Activated naive CD8-positive, alpha-beta T cell treated with anti-CD3 and anti-CD28 coated beads, Interleukin-2, amount 10 ng/mL, durations not matched to agents 7 days and 5 days (primary cell): ENCODE measurements at regions not wholly inside any gene's neighbourhood (a gene's known extent, or its start where the extent isn't known, plus 50 kb on each side); places are given as distances from the start of the nearest gene placed in this dataset.

Source experiments
- ATAC-seq: fragments of 150-1000 bp; cut with Tn5 transposase; one replicate; pipeline ENCODE4 v1.10.0; 2021; ENCODE audit warnings: low read depth, moderate library complexity
- POLR2A ChIA-PET: fragments of 350-600 bp; sonication (Branson Sonifier 250); formaldehyde crosslinking; loops from one replicate; lab custom pipeline; 2021; ENCODE audit warnings: antibody characterized with exemption; lab: Charles Lee
- DNase-seq: peaks from one replicate; pipeline ENCODE4 v3.0.0; 2021
- H3K27ac Mint-ChIP-seq: one replicate; pipeline ENCODE4 v1.8.0; 2022; ENCODE audit warnings: mild to moderate bottlenecking, mixed read lengths
- H3K27me3 Mint-ChIP-seq: one replicate; pipeline ENCODE4 v1.8.0; 2022; ENCODE audit warnings: mild to moderate bottlenecking, moderate library complexity, mixed read lengths
- H3K36me3 Mint-ChIP-seq: one replicate; pipeline ENCODE4 v1.8.0; 2021; ENCODE audit warnings: mild to moderate bottlenecking, mixed read lengths
- H3K4me1 Mint-ChIP-seq: one replicate; pipeline ENCODE4 v1.8.0; 2021; ENCODE audit warnings: mixed read lengths
- H3K4me3 Mint-ChIP-seq: one replicate; pipeline ENCODE4 v1.8.0; 2022; ENCODE audit warnings: mild to moderate bottlenecking, moderate library complexity, mixed read lengths
- H3K9me3 Mint-ChIP-seq: one replicate; pipeline ENCODE4 v1.8.0; 2021; ENCODE audit warnings: mixed read lengths

DNA sequence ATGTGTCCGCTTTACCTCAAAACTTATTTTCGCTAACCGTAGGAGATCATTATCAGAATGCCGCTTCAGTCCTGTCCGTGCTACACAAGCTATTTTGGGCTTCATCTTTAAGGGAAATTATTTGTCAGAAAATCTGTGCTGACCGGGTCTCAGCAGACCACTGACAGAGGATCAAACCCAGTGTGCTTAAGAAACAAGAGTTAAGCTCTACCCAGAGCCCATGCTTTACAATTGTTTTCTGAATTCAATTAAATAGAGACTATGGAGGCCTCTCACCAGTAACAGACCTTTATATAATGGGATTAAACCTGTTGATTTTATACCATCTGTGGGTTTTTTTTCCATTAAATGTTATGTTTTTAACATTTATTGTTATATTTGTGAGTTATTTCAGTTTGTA is 1956.7 kb upstream of the PIK3C3 start:
- H3K9me3 Mint-ChIP-seq = peaks cover 6% of the 10 kb centered on the region
- H3K27ac Mint-ChIP-seq = no peak overlapping the region
- POLR2A ChIA-PET = no interaction called here
- no peak for ATAC-seq
- no peaks in the 10 kb centered on the region for H3K36me3 Mint-ChIP-seq
- no peaks in the 10 kb centered on the region for H3K4me1 Mint-ChIP-seq
- no peaks in the 10 kb centered on the region for H3K27me3 Mint-ChIP-seq
- DNase-seq = no peak
- no peak overlapping the region for H3K4me3 Mint-ChIP-seq

DNA sequence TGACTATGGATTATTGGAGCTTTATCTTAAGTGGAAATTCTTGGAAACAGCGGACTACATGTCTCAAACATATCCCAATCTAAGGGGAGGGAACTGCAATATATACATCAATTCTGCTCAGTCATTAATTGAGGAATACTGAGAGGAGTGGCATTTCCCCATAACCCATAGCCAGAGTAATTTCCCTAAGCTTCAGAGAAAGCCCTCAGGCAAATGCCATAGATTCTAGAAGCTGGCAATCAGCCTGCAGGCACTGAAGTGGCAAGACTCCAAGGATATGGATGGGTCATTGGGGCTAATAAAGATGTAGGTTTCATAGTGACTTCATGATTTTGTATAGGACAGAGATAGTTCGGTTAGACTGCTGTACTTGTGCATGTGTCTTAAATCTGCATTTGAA is 1960.5 kb upstream of the PIK3C3 start:
- no peak overlapping the region for H3K4me3 Mint-ChIP-seq
- ATAC-seq = no peak
- H3K4me1 Mint-ChIP-seq = no peaks in the 10 kb centered on the region
- POLR2A ChIA-PET = no interaction called here
- H3K27ac Mint-ChIP-seq = no peak overlapping the region
- H3K36me3 Mint-ChIP-seq = no peaks in the 10 kb centered on the region
- DNase-seq = no peak
- no peaks in the 10 kb centered on the region for H3K27me3 Mint-ChIP-seq
- peaks cover 3% of the 10 kb centered on the region for H3K9me3 Mint-ChIP-seq

DNA sequence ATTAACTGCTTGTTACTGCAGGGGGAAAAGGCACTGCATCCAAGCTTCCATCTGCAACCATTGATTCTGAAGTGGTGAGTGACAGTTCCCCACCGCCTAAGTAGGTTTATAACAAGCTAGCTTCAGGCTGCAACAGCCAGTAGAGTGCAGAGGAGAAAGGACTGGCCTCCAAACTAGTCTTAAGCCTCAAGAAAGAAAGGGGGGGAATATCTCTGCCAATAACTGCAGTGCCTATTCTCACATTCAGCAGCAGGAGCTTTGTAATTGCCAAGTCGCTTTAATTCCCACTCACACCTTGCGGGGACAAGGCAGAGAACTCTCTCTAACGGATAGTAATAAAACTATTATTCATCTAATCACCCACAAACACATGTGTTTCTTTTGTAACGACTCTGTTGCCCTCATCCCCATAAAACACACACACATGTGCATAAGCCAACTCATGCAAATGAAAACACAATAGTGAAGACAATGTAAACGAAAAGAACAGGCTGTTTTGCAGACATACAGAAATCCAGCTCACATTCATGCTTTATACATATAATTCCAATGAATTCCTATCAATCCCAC is 1963.3 kb upstream of the PIK3C3 start:
- DNase-seq = no peak
- H3K36me3 Mint-ChIP-seq = no peaks in the 10 kb centered on the region
- ATAC-seq = no peak
- peaks cover 2% of the 10 kb centered on the region for H3K9me3 Mint-ChIP-seq
- H3K4me3 Mint-ChIP-seq = no peak overlapping the region
- H3K4me1 Mint-ChIP-seq = no peaks in the 10 kb centered on the region
- POLR2A ChIA-PET = no interaction called here
- no peaks in the 10 kb centered on the region for H3K27me3 Mint-ChIP-seq
- H3K27ac Mint-ChIP-seq = no peak overlapping the region

DNA sequence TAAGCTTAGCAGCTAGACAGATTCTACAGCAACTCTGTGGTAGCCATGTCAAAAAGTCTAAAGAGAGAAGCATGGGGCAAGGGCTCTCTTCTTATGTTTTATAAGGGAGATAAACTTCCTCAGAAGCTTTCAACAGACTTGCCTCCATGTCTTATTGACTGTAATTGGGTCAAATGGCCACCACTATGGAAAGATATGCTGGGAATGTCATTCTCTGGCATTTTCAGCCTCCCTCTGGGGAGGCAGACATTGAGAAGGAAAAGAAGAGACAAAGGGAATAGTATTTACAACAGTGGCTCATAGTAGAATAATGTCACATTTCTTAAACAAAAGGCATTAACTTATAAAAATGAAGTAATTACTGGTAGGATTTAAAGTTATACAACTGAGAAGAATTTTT is 1964.5 kb upstream of the PIK3C3 start:
- H3K36me3 Mint-ChIP-seq = no peaks in the 10 kb centered on the region
- peaks cover 2% of the 10 kb centered on the region for H3K9me3 Mint-ChIP-seq
- POLR2A ChIA-PET = no interaction called here
- no peaks in the 10 kb centered on the region for H3K4me1 Mint-ChIP-seq
- no peak overlapping the region for H3K4me3 Mint-ChIP-seq
- no peaks in the 10 kb centered on the region for H3K27me3 Mint-ChIP-seq
- ATAC-seq = no peak
- DNase-seq = no peak
- H3K27ac Mint-ChIP-seq = no peak overlapping the region

DNA sequence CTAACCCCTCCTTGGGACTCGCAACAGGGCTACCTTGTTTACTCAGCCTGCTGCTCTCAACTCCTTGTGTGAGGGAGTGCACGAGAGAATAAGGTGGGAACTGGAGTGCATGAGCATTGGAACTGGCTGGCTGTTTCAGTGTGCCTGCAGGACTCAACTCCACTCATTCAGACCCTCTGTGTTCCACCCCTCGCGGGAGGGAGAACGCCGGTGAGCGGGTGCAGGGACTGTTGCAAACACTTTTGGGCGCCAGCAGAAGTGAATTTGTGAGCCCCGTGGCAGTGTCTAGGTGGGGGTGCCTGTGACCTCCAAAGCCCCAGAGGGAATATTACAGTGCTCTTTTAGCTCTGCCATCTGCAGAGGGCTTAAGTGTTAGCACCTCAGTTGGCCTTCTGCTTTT is 1978.3 kb upstream of the PIK3C3 start:
- no peak overlapping the region for H3K4me3 Mint-ChIP-seq
- no peaks in the 10 kb centered on the region for H3K36me3 Mint-ChIP-seq
- no peaks in the 10 kb centered on the region for H3K4me1 Mint-ChIP-seq
- ATAC-seq = no peak
- no peaks in the 10 kb centered on the region for H3K27me3 Mint-ChIP-seq
- POLR2A ChIA-PET = no interaction called here
- no peak overlapping the region for H3K27ac Mint-ChIP-seq
- H3K9me3 Mint-ChIP-seq = no peaks in the 10 kb centered on the region
- no peak for DNase-seq

DNA sequence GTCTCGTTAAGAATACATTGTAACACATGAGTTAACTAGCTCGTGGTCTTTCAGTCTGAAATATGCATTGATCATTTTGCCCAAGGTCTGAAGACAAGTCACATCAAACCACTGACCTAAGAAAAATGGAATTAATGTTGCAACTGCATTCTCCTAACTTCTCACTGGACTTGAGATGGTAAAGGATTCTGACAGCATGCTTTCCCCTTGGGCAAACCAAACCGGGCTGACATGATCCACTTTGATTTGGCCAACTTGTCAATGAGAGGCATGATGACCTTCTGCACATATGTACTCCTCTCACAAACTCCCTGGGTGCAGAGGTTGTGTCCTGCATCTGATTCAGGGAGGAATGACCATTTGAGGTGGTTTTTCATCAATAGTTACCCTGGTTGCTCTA is 1982.5 kb upstream of the PIK3C3 start:
- H3K9me3 Mint-ChIP-seq = no peaks in the 10 kb centered on the region

DNA sequence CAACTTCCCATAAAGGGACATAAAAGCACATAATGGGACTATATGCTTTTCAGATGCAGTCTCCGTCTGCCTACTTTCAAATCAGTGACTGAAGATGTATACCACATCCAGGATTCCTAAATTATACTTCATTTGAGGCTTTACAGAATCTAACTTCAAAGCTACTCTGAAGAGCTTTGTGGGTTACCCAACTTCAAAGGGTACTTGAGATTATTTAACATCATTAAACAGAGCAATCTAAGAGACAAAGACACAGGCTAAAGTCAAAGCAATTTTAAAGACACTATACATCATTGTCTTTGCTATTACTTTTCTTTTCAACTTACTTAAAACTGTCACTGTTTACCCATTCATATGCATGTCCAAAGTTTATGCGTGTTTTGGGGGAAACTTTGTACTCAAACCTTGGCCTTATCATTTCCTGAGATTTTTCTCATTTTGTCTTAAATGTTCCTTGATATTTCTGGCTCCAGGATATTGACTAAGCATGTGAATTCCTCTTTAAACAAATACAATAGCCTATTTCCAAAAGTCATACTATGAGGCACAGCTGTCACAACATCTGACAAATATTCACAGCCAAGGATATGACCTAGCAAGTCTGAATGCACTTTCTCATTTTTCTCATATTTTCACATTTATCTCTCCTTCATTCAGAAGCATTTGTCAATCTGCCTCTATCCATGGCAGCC is 1985.1 kb upstream of the PIK3C3 start:
- no peak overlapping the region for H3K4me3 Mint-ChIP-seq
- no peak overlapping the region for H3K27ac Mint-ChIP-seq
- no peaks in the 10 kb centered on the region for H3K27me3 Mint-ChIP-seq
- POLR2A ChIA-PET = no interaction called here
- H3K36me3 Mint-ChIP-seq = no peaks in the 10 kb centered on the region
- DNase-seq (no peak), ATAC-seq (no peak)
- H3K4me1 Mint-ChIP-seq = no peaks in the 10 kb centered on the region
- peaks cover 2% of the 10 kb centered on the region for H3K9me3 Mint-ChIP-seq

More for the DNA sequence above, 1982.5 kb upstream of the PIK3C3 start:
- Mint-ChIP-seq H3K36me3 (no peaks in the 10 kb centered on the region), H3K4me3 (no peak overlapping the region), H3K4me1 (no peaks in the 10 kb centered on the region), H3K27ac (no peak overlapping the region), H3K27me3 (no peaks in the 10 kb centered on the region)
- POLR2A ChIA-PET = no interaction called here
- DNase-seq (no peak), ATAC-seq (no peak)

DNA sequence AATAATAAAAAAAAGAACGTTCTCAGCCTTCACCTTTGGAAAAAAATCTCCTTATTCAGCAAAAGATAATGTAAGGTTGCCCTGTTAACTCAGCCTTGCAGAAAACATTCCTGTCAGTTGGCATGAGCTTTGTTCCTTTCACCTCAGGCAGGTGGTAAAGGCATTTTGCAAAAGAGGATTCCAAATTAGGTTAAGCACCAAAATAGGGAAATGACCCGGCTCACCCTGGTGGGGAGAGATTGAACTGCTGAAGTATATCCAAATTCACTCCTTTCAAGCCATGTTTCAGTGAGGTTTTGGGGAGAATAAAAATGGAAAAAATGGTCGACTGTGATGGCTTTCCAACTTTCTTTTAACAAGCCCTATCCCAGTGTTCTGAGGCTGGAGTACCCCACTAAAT is 1988.8 kb upstream of the PIK3C3 start:
- Mint-ChIP-seq H3K9me3 (peaks cover 6% of the 10 kb centered on the region), H3K4me1 (no peaks in the 10 kb centered on the region), H3K4me3 (no peak overlapping the region), H3K27ac (no peak overlapping the region), H3K36me3 (no peaks in the 10 kb centered on the region), H3K27me3 (no peaks in the 10 kb centered on the region)
- ATAC-seq = no peak
- POLR2A ChIA-PET = no interaction called here
- no peak for DNase-seq

DNA sequence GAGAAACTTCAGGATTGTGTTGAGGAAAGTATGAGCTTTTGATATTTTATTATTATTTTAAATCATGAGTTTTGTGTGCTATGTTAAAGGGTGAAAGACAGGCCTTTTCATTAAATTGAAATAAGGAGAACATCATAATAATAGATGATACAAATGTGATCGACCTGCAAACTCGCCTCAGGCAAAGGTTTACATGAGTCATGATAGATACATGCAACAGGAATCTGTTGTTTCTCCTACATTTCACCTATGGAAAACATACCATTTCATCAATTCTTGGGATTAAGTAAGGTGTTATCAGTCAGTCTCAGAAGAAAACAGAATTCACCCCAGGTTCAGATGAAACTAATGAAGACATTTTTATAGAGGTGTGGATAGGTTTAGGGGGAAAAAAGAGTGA is 1992.5 kb upstream of the PIK3C3 start:
- no peak for ATAC-seq
- POLR2A ChIA-PET = no interaction called here
- Mint-ChIP-seq H3K27ac (no peak overlapping the region), H3K9me3 (peaks cover 8% of the 10 kb centered on the region), H3K4me1 (no peaks in the 10 kb centered on the region), H3K36me3 (no peaks in the 10 kb centered on the region), H3K27me3 (no peaks in the 10 kb centered on the region), H3K4me3 (no peak overlapping the region)
- DNase-seq = no peak

DNA sequence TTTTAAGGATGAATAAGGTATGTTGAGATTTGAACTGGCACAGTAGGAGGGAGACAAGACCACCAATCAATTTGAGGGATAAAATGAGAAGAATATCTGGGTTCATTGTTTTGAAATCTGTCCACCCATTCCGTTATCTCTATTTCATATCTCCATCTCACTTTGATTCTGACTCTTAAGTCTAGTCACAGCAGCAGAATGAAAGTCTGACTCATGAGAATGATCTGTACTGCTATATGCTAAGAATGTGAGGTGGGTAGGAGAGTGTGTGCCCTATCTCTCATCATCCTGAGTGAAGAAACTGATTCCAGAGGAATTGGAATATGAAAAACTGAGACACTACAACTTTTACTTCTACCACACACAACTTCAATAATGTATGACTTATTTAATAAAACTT is 1994.5 kb upstream of the PIK3C3 start:
- DNase-seq = no peak
- Mint-ChIP-seq H3K27me3 (no peaks in the 10 kb centered on the region), H3K4me3 (no peak overlapping the region), H3K27ac (no peak overlapping the region), H3K36me3 (no peaks in the 10 kb centered on the region), H3K4me1 (no peaks in the 10 kb centered on the region), H3K9me3 (peaks cover 10% of the 10 kb centered on the region)
- POLR2A ChIA-PET = no interaction called here
- ATAC-seq = no peak

DNA sequence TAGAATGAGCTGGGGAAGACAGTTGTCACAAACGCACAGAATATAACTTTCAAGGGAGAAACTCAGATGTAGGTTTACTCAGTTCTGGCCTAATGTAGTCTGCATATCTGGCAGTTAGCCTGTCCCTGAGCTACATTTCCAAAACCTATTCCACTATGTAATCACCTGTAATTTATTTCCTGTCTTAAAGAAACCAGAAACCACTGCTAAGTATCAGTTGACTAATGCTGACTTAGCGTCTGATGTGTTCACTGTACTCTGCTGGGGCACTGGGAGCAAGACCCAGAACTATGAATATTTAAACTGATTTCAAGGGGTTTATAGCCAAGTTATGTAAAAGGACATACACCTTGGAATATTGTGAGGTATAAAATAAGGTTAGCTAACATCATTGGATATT is 1995.2 kb upstream of the PIK3C3 start:
- Mint-ChIP-seq H3K27ac (no peak overlapping the region), H3K9me3 (peaks cover 8% of the 10 kb centered on the region), H3K4me1 (no peaks in the 10 kb centered on the region), H3K36me3 (no peaks in the 10 kb centered on the region), H3K4me3 (no peak overlapping the region), H3K27me3 (no peaks in the 10 kb centered on the region)
- POLR2A ChIA-PET = no interaction called here
- DNase-seq = no peak
- no peak for ATAC-seq

DNA sequence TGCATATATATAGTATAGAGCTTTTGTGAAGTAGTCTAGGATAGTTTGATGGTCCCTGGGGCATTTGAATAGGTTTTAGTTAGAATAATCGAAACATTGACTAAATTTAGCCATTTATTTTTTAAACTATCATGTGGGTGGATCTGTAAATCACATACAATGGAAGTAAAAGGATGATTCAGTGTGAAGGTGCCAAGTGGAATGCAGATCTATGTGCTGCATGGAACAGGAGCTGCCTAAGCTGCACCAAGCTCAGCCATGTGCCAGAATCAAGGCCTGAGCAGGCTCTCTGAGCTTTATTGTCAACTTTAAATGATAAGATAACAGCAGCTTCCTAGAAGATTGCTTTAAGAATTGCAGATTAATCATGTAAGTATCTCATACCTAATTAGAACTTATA is 1996.2 kb upstream of the PIK3C3 start:
- DNase-seq (no peak), ATAC-seq (no peak)
- Mint-ChIP-seq H3K4me3 (no peak overlapping the region), H3K4me1 (no peaks in the 10 kb centered on the region), H3K27ac (no peak overlapping the region), H3K9me3 (peaks cover 5% of the 10 kb centered on the region), H3K36me3 (no peaks in the 10 kb centered on the region), H3K27me3 (no peaks in the 10 kb centered on the region)
- POLR2A ChIA-PET = no interaction called here

DNA sequence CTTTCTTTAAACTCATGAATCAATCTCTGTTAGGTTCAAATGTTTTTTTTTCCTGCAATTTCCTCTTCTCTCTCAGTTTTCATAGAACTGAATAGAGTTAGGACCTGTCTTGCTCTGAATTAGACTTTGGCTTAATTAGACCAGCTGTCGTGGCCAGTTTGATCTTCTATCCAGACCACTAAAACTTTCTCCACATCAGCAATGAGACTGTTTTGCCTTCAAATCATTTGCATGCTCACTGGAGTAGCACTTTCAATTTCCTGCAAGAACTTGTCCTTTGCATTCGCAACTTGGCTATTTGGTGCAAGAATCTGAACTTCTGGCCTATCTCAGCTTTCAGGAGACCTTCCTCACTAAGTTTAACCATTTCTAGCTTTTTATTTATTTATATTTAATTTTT is 2002.2 kb upstream of the PIK3C3 start:
- ATAC-seq (no peak), DNase-seq (no peak)
- POLR2A ChIA-PET = no interaction called here
- Mint-ChIP-seq H3K27me3 (no peaks in the 10 kb centered on the region), H3K27ac (no peak overlapping the region), H3K4me1 (no peaks in the 10 kb centered on the region), H3K4me3 (no peak overlapping the region), H3K9me3 (peaks cover 4% of the 10 kb centered on the region), H3K36me3 (no peaks in the 10 kb centered on the region)

DNA sequence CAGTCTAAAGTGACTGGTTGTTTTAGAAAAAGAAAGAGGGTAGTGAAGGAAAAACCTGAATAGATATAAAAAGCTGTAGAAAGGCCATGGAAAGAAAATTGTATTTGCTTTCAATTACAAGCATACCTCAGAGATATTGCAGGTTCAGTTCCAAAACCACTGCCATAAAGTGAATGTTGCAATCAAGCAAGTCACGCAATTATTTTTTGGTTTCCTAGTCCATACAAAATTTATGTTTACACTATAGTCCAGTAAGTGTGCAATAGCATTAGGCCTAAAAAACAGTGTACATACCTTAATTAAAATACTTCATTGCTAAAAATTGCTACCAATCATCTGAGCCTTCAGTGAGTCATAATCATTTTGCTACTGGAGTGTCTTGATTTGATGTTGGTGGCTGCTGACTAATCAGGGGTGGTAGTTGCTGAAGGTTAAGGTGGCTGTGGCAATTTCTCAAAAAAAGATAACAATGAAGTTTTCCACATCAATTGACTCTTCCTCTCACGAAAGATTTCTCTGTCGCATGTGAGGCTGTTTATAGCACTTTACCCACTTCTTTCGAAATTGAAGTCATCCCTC is 2003.8 kb upstream of the PIK3C3 start:
- POLR2A ChIA-PET = no interaction called here
- Mint-ChIP-seq H3K36me3 (no peaks in the 10 kb centered on the region), H3K27me3 (no peaks in the 10 kb centered on the region), H3K9me3 (peaks cover 3% of the 10 kb centered on the region), H3K27ac (no peak overlapping the region), H3K4me3 (no peak overlapping the region), H3K4me1 (no peaks in the 10 kb centered on the region)
- ATAC-seq = no peak
- DNase-seq = no peak
